Uterus (tissue), 2 donors: ENCODE measurements at regions not wholly inside any gene's neighbourhood (a gene's known extent, or its start where the extent isn't known, plus 50 kb on each side); places are given as distances from the start of the nearest gene placed in this dataset.

Experiments
- CTCF ChIP-seq, 4 experiments: fragments of 200-600 bp in 2 of 4; fragments of 450-650 bp in 2 of 4; sonication (generic) in 2 of 4; IDR thresholded peaks; one replicate each; pipeline ENCODE4 v1.5.1; 2016 to 2019; ENCODE audit warnings: antibody characterized with exemption in 4 of 4, mild to moderate bottlenecking in 2 of 4, moderate library complexity in 1 of 4
- POLR2A ChIP-seq, 2 donors: fragments of 450-650 bp; IDR thresholded peaks; one replicate each; pipeline ENCODE4 v1.6.1; 2016; ENCODE audit warnings: antibody characterized with exemption in 2 of 2, mild to moderate bottlenecking in 1 of 2, moderate library complexity in 1 of 2

GRCh38 chr7:12968836-12969422 is 281.5 kb downstream of the ARL4A start:
- TF ChIP-seq CTCF (IDR thresholded peaks at IDR 0.05) = no peak
- no peak for TF ChIP-seq POLR2A (IDR thresholded peaks at IDR 0.05)
